ENCODE measurements at regions not wholly inside any gene's neighbourhood (a gene's known extent, or its start where the extent isn't known, plus 50 kb on each side); places are given as distances from the start of the nearest gene placed in this dataset.
"Not testable (repeated sequence)": the region's sequence is repeated elsewhere in the genome, so short reads cannot be mapped to it uniquely, and the experiment has no call there.

DNA sequence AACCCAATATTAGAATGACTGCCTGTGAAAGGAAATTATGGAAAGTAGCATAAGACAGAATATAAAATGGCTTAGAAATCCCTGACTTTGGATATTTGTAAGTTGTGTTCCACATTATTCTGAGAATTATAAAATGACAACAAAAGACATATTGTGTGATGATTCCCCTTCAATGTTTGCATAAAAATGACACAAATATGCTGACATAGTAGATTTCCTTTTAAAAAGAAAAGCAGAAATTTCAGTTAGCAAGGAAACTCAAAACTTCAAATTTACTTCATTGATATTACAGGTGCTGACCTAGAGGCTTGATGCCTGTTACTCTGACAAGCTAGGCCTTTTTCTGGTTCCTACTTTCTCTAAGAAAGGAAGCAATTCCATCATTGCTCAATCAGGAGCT is 816.9 kb upstream of the HS3ST5 start:
- Mint-ChIP-seq H3K36me3 (ENCODE audit: low read depth) (no peaks in the 10 kb centered on the region), H3K4me3 (no peak overlapping the region), H3K27me3 (no peaks in the 10 kb centered on the region), H3K27ac (no peak overlapping the region), H3K4me1 (no peaks in the 10 kb centered on the region), H3K9me3 (peaks cover 24% of the 10 kb centered on the region)
- no peak for ATAC-seq (replicated peaks)

DNA sequence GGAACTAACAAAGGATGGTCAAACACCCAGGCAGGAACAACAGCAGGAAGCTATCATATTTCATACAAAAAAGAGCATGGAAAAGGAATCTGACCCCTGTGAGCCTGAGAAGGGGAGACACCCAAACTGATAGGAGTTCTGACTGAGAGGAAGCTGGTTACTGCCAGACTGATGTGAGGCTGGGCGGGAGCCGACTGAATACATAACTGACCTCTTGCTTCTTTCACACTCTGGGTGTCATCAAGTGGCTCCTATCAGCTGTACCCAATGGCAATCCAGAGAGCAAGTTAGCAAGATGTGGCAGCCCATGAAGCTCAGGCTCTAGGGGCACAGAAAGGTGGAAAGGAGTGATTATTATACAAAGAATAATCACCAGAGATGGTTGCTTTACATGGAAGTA is 795.1 kb upstream of the HS3ST5 start:
- H3K36me3 Mint-ChIP-seq (ENCODE audit: low read depth), result no peaks in the 10 kb centered on the region
- no peaks in the 10 kb centered on the region for H3K27me3 Mint-ChIP-seq
- peaks cover 5% of the 10 kb centered on the region for H3K9me3 Mint-ChIP-seq
- H3K27ac Mint-ChIP-seq, result no peak overlapping the region
- H3K4me1 Mint-ChIP-seq, result no peaks in the 10 kb centered on the region
- no peak overlapping the region for H3K4me3 Mint-ChIP-seq
- ATAC-seq (replicated peaks), result no peak

DNA sequence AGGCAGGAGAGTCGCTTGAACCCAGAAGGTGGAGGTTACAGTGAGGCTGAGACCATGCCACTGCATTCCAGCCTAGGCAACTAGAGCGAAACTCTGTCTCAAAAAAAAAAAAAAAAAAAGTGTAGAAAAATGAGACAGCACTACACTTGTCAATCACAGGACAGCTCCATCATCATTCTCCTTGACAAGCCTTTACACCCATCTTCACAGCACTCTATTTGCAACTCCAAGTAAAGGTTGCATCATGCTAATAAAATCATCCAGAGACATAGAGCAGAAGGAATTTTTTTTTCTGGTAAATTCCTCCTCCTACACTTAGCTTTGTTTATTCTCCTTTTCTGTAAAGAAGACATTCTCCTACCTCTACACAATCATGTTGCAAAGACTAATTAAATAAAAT is 791.0 kb upstream of the HS3ST5 start:
- Mint-ChIP-seq H3K9me3 (no peaks in the 10 kb centered on the region), H3K4me1 (no peaks in the 10 kb centered on the region), H3K36me3 (ENCODE audit: low read depth) (no peaks in the 10 kb centered on the region), H3K4me3 (no peak overlapping the region), H3K27ac (no peak overlapping the region), H3K27me3 (no peaks in the 10 kb centered on the region)
- no peak for ATAC-seq (replicated peaks)

DNA sequence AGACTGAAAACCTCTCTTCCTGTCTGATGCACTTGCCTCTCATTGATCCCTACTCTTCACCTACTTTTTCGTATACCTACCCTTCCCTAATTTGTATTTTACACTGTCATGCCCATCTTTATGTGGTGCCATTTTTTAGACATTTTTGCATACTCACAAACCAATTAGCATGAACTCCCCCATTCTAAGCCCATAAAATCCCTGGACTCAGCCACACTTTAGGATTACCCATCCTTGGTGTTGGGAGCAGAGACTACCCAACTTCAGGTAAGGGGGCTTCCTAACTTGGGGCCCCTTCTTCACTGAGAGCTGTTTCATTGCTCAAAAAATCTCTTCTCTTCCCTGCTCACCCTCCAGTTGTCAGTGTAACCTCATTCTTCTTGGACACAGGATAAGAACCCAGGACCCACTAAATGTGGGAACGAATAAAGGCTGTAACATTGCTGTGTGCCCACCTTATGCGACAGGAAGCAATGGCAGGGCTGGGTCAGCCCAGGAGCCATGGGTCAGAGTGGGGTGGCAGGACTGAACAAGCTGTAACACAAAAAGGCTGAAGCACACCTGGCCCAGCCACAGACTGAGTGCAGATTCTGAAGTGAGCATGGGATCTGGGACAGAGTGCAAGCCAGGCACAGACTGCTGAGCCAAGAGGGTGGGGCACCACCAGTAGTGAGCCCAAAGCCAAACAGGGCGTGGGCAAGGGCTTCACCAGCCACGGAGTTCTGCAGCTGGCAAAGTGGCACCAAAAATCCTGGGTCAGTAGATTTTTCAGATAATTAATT is 789.1 kb upstream of the HS3ST5 start:
- Mint-ChIP-seq H3K4me1 (no peaks in the 10 kb centered on the region), H3K4me3 (no peak overlapping the region), H3K27ac (no peak overlapping the region), H3K9me3 (no peaks in the 10 kb centered on the region), H3K27me3 (no peaks in the 10 kb centered on the region), H3K36me3 (ENCODE audit: low read depth) (no peaks in the 10 kb centered on the region)
- ATAC-seq (replicated peaks), result no peak

DNA sequence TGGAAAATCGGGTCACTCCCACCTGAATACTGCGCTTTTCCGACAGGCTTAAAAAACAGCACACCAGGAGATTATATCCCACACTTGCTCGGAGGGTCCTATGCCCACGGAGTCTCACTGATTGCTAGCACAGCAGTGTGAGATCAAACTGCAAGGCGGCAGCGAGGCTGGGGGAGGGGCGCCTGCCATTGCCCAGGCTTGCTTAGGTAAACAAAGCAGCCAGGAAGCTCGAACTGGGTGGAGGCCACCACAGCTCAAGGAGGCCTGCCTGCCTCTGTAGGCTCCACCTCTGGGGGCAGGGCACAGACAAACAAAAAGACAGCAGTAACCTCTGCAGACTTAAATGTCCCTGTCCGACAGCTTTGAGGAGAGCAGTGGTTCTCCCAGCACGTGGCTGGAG is 778.7 kb upstream of the HS3ST5 start:
- not testable (repeated sequence) for H3K4me1 Mint-ChIP-seq

DNA sequence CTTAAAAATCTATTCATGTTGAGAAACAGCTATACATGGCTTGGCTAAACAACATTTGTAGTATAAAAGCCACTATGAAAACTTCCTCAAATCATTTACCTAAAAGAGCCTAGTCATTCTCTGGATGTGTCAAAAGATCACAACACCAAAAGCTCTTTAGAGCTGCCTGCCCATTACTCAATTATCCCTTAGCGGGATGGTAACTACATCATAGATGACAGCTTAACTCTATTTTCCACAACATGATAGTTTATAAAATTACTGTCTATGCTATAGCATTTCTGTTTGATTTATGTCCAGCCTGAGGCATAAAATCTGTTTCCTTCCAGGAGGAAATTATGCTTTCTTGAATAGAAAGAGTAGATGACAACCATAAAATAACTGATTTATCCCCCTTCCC is 777.6 kb upstream of the HS3ST5 start:
- Mint-ChIP-seq H3K27me3 (no peaks in the 10 kb centered on the region), H3K36me3 (ENCODE audit: low read depth) (no peaks in the 10 kb centered on the region), H3K4me3 (no peak overlapping the region), H3K4me1 (no peaks in the 10 kb centered on the region), H3K9me3 (peaks cover 12% of the 10 kb centered on the region), H3K27ac (no peak overlapping the region)
- no peak for ATAC-seq (replicated peaks)

More for the DNA sequence above, 778.7 kb upstream of the HS3ST5 start:
- not testable (repeated sequence) for H3K36me3 Mint-ChIP-seq (ENCODE audit: low read depth); H3K27me3 Mint-ChIP-seq; H3K27ac Mint-ChIP-seq; H3K4me3 Mint-ChIP-seq; ATAC-seq (replicated peaks)
- peaks cover 12% of the 10 kb centered on the region for H3K9me3 Mint-ChIP-seq

DNA sequence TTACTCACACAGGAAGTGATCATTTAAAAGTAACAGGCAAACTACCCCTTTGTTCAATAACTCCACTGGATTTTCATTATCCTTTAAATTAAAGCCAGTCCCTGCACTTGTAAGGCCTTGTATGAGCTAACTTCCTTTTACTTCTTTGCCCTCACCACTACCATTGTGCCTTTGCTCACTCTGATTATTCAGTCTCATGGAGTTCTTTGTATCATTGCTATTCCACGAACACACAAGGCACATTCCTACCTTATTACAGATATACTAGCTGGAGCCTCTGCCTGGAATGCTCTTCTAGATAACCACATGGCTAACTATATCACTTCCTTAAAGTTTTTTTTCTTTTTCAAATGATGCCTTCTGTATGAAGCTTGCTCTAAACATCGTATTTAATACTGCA is 748.6 kb upstream of the HS3ST5 start:
- Mint-ChIP-seq H3K4me3 (no peak overlapping the region), H3K36me3 (ENCODE audit: low read depth) (no peaks in the 10 kb centered on the region), H3K27ac (no peak overlapping the region), H3K27me3 (no peaks in the 10 kb centered on the region), H3K9me3 (peaks cover 12% of the 10 kb centered on the region), H3K4me1 (no peaks in the 10 kb centered on the region)
- no peak for ATAC-seq (replicated peaks)

DNA sequence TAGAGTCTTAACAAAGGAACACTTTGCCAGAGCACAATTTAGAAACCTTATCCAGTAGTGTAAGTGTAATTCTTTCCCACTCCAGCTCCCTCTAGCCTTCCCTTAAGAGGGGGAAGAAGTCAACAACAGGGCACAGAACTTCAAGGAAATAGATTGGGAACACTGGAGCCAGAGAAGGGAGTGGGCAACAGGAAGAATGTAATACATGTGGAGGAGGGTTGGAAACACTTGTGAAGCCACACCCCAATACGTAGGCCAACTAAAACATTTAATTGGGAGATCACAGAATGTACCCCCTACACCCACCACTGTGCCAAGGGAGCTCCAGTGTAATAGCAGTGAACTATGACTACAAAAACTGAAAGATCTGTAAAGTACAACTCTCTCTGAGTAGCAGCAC is 735.7 kb upstream of the HS3ST5 start:
- Mint-ChIP-seq H3K4me1 (no peaks in the 10 kb centered on the region), H3K27me3 (no peaks in the 10 kb centered on the region)
- ATAC-seq (replicated peaks), result no peak

DNA sequence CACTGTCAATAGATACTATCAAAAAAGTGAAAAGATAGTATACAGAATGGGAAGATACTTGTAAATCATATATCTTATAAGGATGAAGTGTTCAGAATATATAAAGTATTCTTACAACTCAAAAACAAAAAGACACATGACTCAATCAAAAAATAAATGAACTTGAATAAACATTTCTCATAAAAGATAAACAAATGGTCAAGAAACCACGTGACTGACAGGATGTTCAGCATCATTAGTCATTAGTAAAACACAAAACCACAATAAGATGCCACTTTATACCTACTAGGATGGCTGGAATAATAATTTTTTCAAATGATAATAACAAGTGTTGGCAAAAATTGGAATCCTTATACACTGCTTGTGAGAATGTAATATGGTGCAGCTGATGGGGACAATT is 729.1 kb upstream of the HS3ST5 start:
- Mint-ChIP-seq H3K4me3 (no peak overlapping the region), H3K36me3 (ENCODE audit: low read depth) (no peaks in the 10 kb centered on the region), H3K27ac (no peak overlapping the region), H3K27me3 (no peaks in the 10 kb centered on the region), H3K9me3 (peaks cover 5% of the 10 kb centered on the region), H3K4me1 (no peaks in the 10 kb centered on the region)
- no peak for ATAC-seq (replicated peaks)

More for the DNA sequence above, 735.7 kb upstream of the HS3ST5 start:
- no peak overlapping the region for H3K27ac Mint-ChIP-seq
- no peak overlapping the region for H3K4me3 Mint-ChIP-seq
- H3K36me3 Mint-ChIP-seq (ENCODE audit: low read depth), result no peaks in the 10 kb centered on the region
- peaks cover 15% of the 10 kb centered on the region for H3K9me3 Mint-ChIP-seq

DNA sequence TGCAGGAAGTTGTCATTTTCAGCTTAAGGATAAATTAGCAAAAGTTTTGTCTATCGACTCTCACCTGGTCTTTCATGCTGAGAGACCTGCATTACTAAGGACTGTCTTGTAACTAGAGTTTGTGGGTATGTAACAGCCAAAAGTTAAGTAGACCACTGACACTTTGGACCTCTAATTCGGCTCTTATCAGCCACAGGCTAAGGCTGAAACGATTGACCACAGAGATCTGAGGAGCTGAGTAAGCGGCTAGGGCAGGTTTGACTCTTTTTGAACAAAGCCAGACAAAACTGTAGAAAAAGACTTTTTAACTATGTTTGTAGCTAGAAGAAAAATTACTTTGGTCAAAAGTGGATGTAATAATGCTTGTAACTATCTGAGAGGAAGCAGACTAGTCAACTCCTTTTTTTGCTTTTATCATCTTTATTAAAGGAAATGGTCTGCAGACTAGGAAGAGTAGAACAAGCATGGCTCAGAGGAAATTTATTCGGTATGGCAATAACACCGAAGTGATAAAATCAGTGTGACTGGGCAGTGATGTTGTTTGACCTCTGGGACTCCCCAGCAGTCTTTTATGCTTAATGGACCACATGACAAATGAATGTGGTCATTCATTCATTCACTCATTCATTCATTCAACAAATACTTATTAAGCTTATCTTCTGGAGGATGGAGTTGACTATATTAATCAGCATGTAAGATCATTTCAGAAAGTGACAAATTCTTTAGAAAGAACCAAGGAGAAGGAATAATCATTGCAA is 725.0 kb upstream of the HS3ST5 start:
- Mint-ChIP-seq H3K4me1 (no peaks in the 10 kb centered on the region), H3K27ac (no peak overlapping the region), H3K27me3 (no peaks in the 10 kb centered on the region), H3K36me3 (ENCODE audit: low read depth) (no peaks in the 10 kb centered on the region), H3K4me3 (no peak overlapping the region), H3K9me3 (peaks cover 5% of the 10 kb centered on the region)
- no peak for ATAC-seq (replicated peaks)

DNA sequence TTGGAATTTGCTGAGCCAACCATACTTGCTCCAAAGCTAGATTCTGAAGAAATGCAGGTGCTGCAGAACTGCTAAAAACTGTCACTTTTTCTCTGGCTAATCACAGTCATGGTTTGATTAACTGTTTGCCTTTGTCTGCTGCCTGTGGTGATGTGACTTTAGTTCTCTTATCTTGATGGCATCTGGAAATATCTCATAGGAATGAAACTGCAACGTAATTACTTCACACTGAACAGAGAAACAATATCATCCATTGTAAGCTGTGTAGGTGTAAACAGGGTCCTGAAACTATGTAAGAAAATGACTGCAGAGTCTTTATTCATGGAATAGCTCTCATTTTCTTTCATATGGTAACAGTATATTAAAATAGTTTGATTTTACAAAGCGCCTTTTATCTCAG is 721.9 kb upstream of the HS3ST5 start:
- H3K4me3 Mint-ChIP-seq, result no peak overlapping the region
- H3K27ac Mint-ChIP-seq, result no peak overlapping the region
- peaks cover 6% of the 10 kb centered on the region for H3K9me3 Mint-ChIP-seq
- ATAC-seq (replicated peaks), result no peak
- H3K27me3 Mint-ChIP-seq, result no peaks in the 10 kb centered on the region
- no peaks in the 10 kb centered on the region for H3K36me3 Mint-ChIP-seq (ENCODE audit: low read depth)
- no peaks in the 10 kb centered on the region for H3K4me1 Mint-ChIP-seq

DNA sequence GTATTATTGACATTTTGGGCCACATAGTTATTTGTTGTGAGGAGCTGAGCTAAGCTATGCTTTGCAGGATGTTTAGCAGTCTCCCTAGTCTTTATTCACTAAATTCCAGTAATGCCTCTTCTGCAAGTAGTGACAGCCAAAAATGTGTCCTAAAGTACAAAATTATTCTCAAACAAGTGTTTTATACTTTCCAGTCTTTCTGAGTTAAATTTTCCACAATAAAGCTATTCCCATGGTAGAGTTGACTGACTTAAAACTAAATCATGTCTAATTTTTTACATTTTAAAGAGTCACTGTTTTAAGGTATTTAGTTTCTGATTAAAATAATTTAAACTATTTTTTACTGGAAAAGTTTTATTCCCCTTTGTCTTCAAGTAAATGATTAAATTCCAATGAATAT is 717.8 kb upstream of the HS3ST5 start:
- Mint-ChIP-seq H3K27ac (no peak overlapping the region), H3K27me3 (no peaks in the 10 kb centered on the region), H3K36me3 (ENCODE audit: low read depth) (no peaks in the 10 kb centered on the region), H3K4me3 (no peak overlapping the region), H3K9me3 (peaks cover 8% of the 10 kb centered on the region), H3K4me1 (no peaks in the 10 kb centered on the region)
- ATAC-seq (replicated peaks), result no peak

DNA sequence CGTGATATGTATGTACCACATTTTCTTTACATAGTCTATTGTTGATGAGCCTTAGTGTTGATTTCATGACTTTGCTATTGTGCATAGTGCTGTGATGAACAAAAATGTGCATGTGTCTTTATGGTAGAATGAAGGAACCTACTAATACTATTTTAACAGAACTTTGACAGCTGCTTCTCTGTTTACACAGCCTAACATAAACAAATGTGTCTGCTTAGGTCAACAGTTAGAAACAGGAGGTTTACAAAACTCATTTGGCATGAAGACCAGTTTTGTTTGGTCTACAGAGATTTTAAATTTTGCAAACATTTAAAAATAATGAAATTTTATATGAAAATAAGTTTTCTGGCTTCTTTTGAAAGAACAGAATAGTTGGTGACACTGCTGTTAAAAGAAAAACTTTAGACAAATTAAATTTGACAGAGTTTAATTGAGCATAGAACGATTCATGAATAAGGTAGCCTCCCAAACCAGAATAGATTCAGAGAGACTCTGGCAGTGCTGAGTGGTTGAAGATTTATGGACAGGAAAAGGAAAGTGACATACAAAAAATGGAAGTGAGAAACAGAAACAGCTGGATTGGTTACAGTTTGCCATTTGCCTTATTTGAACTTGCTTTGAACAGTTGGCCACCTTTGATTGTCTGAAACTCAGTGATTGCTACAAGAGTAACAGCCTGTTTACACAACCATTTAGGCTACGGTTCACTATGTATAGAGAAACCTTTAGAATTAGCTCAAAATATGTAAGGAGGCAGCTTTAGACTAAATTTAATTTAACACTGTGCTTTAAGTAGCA is 715.8 kb upstream of the HS3ST5 start:
- no peaks in the 10 kb centered on the region for H3K4me1 Mint-ChIP-seq
- H3K4me3 Mint-ChIP-seq, result no peak overlapping the region
- H3K9me3 Mint-ChIP-seq, result peaks cover 16% of the 10 kb centered on the region
- no peak for ATAC-seq (replicated peaks)
- no peak overlapping the region for H3K27ac Mint-ChIP-seq
- no peaks in the 10 kb centered on the region for H3K27me3 Mint-ChIP-seq
- H3K36me3 Mint-ChIP-seq (ENCODE audit: low read depth), result no peaks in the 10 kb centered on the region

DNA sequence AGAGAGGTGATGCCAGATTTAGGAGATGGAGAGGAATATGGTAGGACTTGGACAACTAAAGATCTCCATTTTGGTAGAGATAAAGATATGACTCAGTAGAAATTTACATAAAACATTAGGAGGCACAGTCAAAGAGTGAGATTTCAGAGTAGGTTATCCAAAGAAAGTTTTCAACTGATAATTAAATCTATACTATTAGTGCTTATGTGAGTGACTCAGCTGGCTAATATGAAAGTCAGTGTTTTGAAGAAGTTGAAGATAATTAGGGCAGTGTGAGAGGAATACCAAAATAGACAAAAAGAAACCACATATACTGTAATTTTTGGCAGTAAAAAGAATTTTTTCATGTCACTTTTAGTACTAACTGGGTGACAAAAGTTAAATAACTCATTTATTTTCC is 712.8 kb upstream of the HS3ST5 start:
- no peak overlapping the region for H3K27ac Mint-ChIP-seq
- no peak overlapping the region for H3K4me3 Mint-ChIP-seq
- no peaks in the 10 kb centered on the region for H3K4me1 Mint-ChIP-seq
- peaks cover 18% of the 10 kb centered on the region for H3K9me3 Mint-ChIP-seq
- H3K27me3 Mint-ChIP-seq, result no peaks in the 10 kb centered on the region
- no peaks in the 10 kb centered on the region for H3K36me3 Mint-ChIP-seq (ENCODE audit: low read depth)
- no peak for ATAC-seq (replicated peaks)

DNA sequence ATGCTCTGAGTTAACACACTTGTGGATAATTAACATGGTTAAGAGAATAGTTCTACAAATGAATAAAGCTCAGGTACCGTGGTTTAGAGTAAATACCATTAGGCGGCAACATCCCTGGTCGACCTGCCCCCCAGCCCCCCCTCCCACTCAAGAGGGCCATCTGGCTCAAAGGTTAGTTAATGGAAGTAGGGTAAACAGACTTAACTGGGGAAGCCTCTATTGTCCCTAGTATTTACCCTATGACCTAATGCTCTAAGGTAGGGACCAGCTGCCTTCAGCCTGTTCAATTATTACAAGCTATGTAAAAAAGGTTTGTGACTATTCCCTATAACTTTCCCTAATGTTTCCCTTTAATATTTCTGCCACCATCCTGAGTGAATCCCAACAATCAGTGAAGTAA is 711.4 kb upstream of the HS3ST5 start:
- H3K9me3 Mint-ChIP-seq, result peaks cover 15% of the 10 kb centered on the region
- not testable (repeated sequence) for H3K4me1 Mint-ChIP-seq; H3K36me3 Mint-ChIP-seq (ENCODE audit: low read depth); H3K27me3 Mint-ChIP-seq; H3K4me3 Mint-ChIP-seq; H3K27ac Mint-ChIP-seq; ATAC-seq (replicated peaks)

Measured in activated T-helper 17 cell treated with anti-CD3 and anti-CD28 coated beads, Interleukin-2, amount 50 U/mL, for 72 hours (primary cell).